OCI-LY1 (cell line): ENCODE measurements at regions not wholly inside any gene's neighbourhood (a gene's known extent, or its start where the extent isn't known, plus 50 kb on each side); places are given as distances from the start of the nearest gene placed in this dataset.

ENCODE experiments used
- H2AFZ ChIP-seq: fragments of 200-600 bp; sonication (generic), shearing (Covaris generic); 2 replicates; pipeline ENCODE4 v1.6.0; 2014; ENCODE audit warnings: antibody characterized with exemption, mild to moderate bottlenecking, low read length
- H3F3A ChIP-seq: fragments of 200-600 bp; sonication (generic), shearing (Covaris generic); 2 replicates; pipeline ENCODE4 v1.6.0; 2014; ENCODE audit warnings: mild to moderate bottlenecking, antibody characterized with exemption, low read length, moderate library complexity; ENCODE audit not compliant: insufficient read depth
- H3K27ac ChIP-seq: fragments of 200-600 bp; sonication (generic); 2 replicates; pipeline ENCODE4 v1.5.1; 2014; ENCODE audit warnings: low read length, mixed run types, mild to moderate bottlenecking, low read depth; ENCODE audit not compliant: poor library complexity, severe bottlenecking
- H3K27me3 ChIP-seq: fragments of 200-600 bp; sonication (generic); 2 replicates; pipeline ENCODE4 v1.6.0; 2014; ENCODE audit warnings: antibody characterized with exemption, mild to moderate bottlenecking, low read length, moderate library complexity; ENCODE audit not compliant: insufficient read depth
- H3K36me3 ChIP-seq: fragments of 200-600 bp; sonication (generic); 2 replicates; pipeline ENCODE4 v1.6.1; 2014; ENCODE audit warnings: mild to moderate bottlenecking, antibody characterized with exemption, low read length, moderate library complexity, mixed read lengths; ENCODE audit not compliant: insufficient read depth
- H3K4me1 ChIP-seq: fragments of 200-600 bp; sonication (generic); 2 replicates; pipeline ENCODE4 v1.5.1; 2014; ENCODE audit warnings: mild to moderate bottlenecking, low read length, moderate library complexity; ENCODE audit not compliant: insufficient read depth, severe bottlenecking
- H3K4me2 ChIP-seq: fragments of 200-600 bp; sonication (generic), shearing (Covaris generic); 2 replicates; pipeline ENCODE4 v1.6.1; 2014; ENCODE audit warnings: low read length
- H3K4me3 ChIP-seq: fragments of 200-600 bp; sonication (generic); 2 replicates; pipeline ENCODE4 v1.5.1; 2014; ENCODE audit warnings: low read length, low read depth, mild to moderate bottlenecking, mixed read lengths; ENCODE audit not compliant: poor library complexity, severe bottlenecking
- H3K79me2 ChIP-seq: fragments of 200-600 bp; shearing (Covaris generic); 2 replicates; pipeline ENCODE4 v1.6.1; 2016; ENCODE audit warnings: mixed run types, low read length, mixed read lengths; ENCODE audit not compliant: insufficient read depth
- H3K9ac ChIP-seq: fragments of 200-600 bp; sonication (generic), shearing (Covaris generic); 2 replicates; pipeline ENCODE4 v1.6.1; 2014; ENCODE audit warnings: mild to moderate bottlenecking, low read length, mixed read lengths
- H3K9me2 ChIP-seq: fragments of 200-600 bp; sonication (generic), shearing (Covaris generic); 2 replicates; pipeline ENCODE4 v1.6.1; 2014; ENCODE audit warnings: low read depth, mild to moderate bottlenecking, low read length, mixed read lengths
- H3K9me3 ChIP-seq: fragments of 200-600 bp; shearing (Covaris generic); 2 replicates; pipeline ENCODE4 v1.6.1; 2014; ENCODE audit warnings: low read length, mixed read lengths
- H4K20me1 ChIP-seq: fragments of 200-600 bp; sonication (generic), shearing (Covaris generic); 2 replicates; pipeline ENCODE4 v1.6.0; 2016; ENCODE audit warnings: mild to moderate bottlenecking, low read length; ENCODE audit not compliant: insufficient read depth
- EZH2 ChIP-seq: fragments of 200-600 bp; sonication (generic), shearing (Covaris generic); IDR thresholded peaks from 2 replicates; pipeline ENCODE4 v1.8.0; 2017; ENCODE audit warnings: borderline replicate concordance, mixed run types, mild to moderate bottlenecking, antibody characterized with exemption, low read length, moderate library complexity, mixed read lengths
- TF ChIP-seq, protein P1 (sequence below): fragments of 200-600 bp; sonication (generic), shearing (Covaris generic); IDR thresholded peaks from 2 replicates; pipeline ENCODE4 v1.5.1; 2017; ENCODE audit warnings: mild to moderate bottlenecking, antibody characterized with exemption, low read length, moderate library complexity, mixed read lengths

- no peak overlapping the region for H3K4me2 ChIP-seq
- no peaks in the 10 kb centered on the region for H3K9me2 ChIP-seq
- H3K4me1 ChIP-seq = no peaks in the 10 kb centered on the region
- H3K9me3 ChIP-seq = no peaks in the 10 kb centered on the region
- no peaks in the 10 kb centered on the region for H3F3A ChIP-seq
- no peak overlapping the region for H2AFZ ChIP-seq
- H3K27ac ChIP-seq = no peak overlapping the region
- TF ChIP-seq, protein P1, sequence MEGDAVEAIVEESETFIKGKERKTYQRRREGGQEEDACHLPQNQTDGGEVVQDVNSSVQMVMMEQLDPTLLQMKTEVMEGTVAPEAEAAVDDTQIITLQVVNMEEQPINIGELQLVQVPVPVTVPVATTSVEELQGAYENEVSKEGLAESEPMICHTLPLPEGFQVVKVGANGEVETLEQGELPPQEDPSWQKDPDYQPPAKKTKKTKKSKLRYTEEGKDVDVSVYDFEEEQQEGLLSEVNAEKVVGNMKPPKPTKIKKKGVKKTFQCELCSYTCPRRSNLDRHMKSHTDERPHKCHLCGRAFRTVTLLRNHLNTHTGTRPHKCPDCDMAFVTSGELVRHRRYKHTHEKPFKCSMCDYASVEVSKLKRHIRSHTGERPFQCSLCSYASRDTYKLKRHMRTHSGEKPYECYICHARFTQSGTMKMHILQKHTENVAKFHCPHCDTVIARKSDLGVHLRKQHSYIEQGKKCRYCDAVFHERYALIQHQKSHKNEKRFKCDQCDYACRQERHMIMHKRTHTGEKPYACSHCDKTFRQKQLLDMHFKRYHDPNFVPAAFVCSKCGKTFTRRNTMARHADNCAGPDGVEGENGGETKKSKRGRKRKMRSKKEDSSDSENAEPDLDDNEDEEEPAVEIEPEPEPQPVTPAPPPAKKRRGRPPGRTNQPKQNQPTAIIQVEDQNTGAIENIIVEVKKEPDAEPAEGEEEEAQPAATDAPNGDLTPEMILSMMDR = no peak
- no peak for TF ChIP-seq EZH2
- no peak overlapping the region for H3K4me3 ChIP-seq
- no peaks in the 10 kb centered on the region for H3K27me3 ChIP-seq
- no peaks in the 10 kb centered on the region for H4K20me1 ChIP-seq
- no peaks in the 10 kb centered on the region for H3K79me2 ChIP-seq
- no peaks in the 10 kb centered on the region for H3K36me3 ChIP-seq
- no peak overlapping the region for H3K9ac ChIP-seq
Measured at GRCh38 chr4:137749466-137749865, 217.2 kb upstream of the PCDH18 start.

- no peak overlapping the region for H3K4me2 ChIP-seq
- no peak overlapping the region for H3K4me3 ChIP-seq
- TF ChIP-seq, protein P1 = no peak
- no peak for TF ChIP-seq EZH2
- H4K20me1 ChIP-seq = no peaks in the 10 kb centered on the region
- no peaks in the 10 kb centered on the region for H3K9me3 ChIP-seq
- H3K79me2 ChIP-seq = no peaks in the 10 kb centered on the region
- no peak overlapping the region for H2AFZ ChIP-seq
- no peaks in the 10 kb centered on the region for H3K9me2 ChIP-seq
- H3K36me3 ChIP-seq = no peaks in the 10 kb centered on the region
- no peaks in the 10 kb centered on the region for H3K4me1 ChIP-seq
- no peak overlapping the region for H3K9ac ChIP-seq
- no peak overlapping the region for H3K27ac ChIP-seq
- H3K27me3 ChIP-seq = no peaks in the 10 kb centered on the region
- H3F3A ChIP-seq = no peaks in the 10 kb centered on the region
Measured at GRCh38 chr4:137748616-137749015, 216.3 kb upstream of the PCDH18 start.

DNA sequence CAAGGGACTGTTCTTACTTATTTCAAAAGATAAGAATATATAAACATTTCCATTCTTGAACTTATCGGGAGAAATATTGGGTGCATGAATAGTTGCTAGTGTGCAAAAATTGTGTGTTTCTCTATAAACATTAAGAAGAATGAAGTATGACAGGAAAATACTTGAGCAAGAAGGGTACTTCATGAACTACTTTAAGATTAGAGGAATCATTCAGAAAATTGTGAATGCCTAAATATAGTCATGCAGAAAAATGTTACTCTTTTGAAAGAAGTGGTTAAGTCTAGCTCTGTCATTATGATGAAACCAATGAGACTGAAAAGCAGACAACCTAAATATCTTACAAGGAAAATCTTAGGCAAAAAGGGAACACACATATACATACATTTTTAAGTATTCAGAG lies 207.8 kb upstream of the PCDH18 start:
- Histone ChIP-seq H3K4me1 (no peaks in the 10 kb centered on the region), H4K20me1 (no peaks in the 10 kb centered on the region), H3F3A (no peaks in the 10 kb centered on the region), H3K9me2 (no peaks in the 10 kb centered on the region), H3K27ac (no peak overlapping the region), H3K9ac (no peak overlapping the region), H3K79me2 (no peaks in the 10 kb centered on the region), H3K36me3 (no peaks in the 10 kb centered on the region), H2AFZ (no peak overlapping the region), H3K27me3 (no peaks in the 10 kb centered on the region), H3K4me3 (no peak overlapping the region), H3K9me3 (no peaks in the 10 kb centered on the region), H3K4me2 (no peak overlapping the region)
- no peak for TF ChIP-seq EZH2
- TF ChIP-seq, protein P1 = no peak
